Motor neuron (in vitro differentiated cells): ENCODE measurements at regions not wholly inside any gene's neighbourhood (a gene's known extent, or its start where the extent isn't known, plus 50 kb on each side); places are given as distances from the start of the nearest gene placed in this dataset.
"Not testable (repeated sequence)": the region's sequence is repeated elsewhere in the genome, so short reads cannot be mapped to it uniquely, and the experiment has no call there.

Experiments used
- ATAC-seq, 8 experiments: fragments of 200-7000 bp; cut with Tn5 transposase; replicated peaks in 6 of 8; 2 replicates each; pipeline ENCODE4 v1.8.0; 2021; ENCODE audit warnings: mild to moderate bottlenecking in 8 of 8, moderate library complexity in 8 of 8
- H3K27ac ChIP-seq, 2 donors: fragments of 250-450 bp; sonication (Bioruptor Pico); 2 replicates each; pipeline ENCODE4 v1.9.0; 2021; ENCODE audit warnings: antibody characterized with exemption in 2 of 2, mild to moderate bottlenecking in 2 of 2, moderate library complexity in 1 of 2
- H3K4me1 ChIP-seq, 2 donors: fragments of 250-450 bp; sonication (Bioruptor Pico); replicated peaks in 1 of 2; 2 replicates each; pipeline ENCODE4 v1.6.1; 2021; ENCODE audit warnings: antibody characterized with exemption in 2 of 2, mild to moderate bottlenecking in 2 of 2, moderate library complexity in 1 of 2
- H3K4me3 ChIP-seq, 5 donors: fragments of 250-450 bp; sonication (Bioruptor Pico); 2 replicates each; pipeline ENCODE4 v1.9.0; 2021; ENCODE audit warnings: antibody characterized with exemption in 5 of 5, mild to moderate bottlenecking in 5 of 5, moderate library complexity in 4 of 5
- WGBS, 10 experiments: fragments of 450-650 bp; shearing (Covaris generic); methylation state at CpG; one replicate each; pipeline ENCODE4 v1.0.0; 2022; 5-methylcytosine and 5-hydroxymethylcytosine counted together
- in situ Hi-C, 9 experiments: fragments of 400-800 bp; cut with MboI; loops; one replicate each; pipeline ENCODE4 v1.15.0; 2021; ENCODE audit warnings: low sequenced_read_pairs in 9 of 9, low pct_unique_long_range_greater_than_20kb in 2 of 9; ENCODE audit not compliant: unreplicated experiment in 9 of 9

- H3K4me3 ChIP-seq, H3K4me1 ChIP-seq, ATAC-seq, in situ Hi-C loops, H3K27ac ChIP-seq: not testable (repeated sequence)
- 13 to 100% (median 40%) methylated on average over 1 to 2 of the region's 6 CpGs; no CpG with 5 or more reads in 7 of the 10 experiments for WGBS, 10 experiments
Measured at GRCh38 chr4:130767384-130767783, 1671.4 kb downstream of the C4orf33 start.

GRCh38 chr4:130772966-130773365 lies 1677.0 kb downstream of the C4orf33 start:
- H3K27ac ChIP-seq, in situ Hi-C loops, H3K4me3 ChIP-seq, H3K4me1 ChIP-seq, ATAC-seq: not testable (repeated sequence)
- WGBS, 10 experiments = 45 to 100% (median 83%) methylated on average over 1 to 3 of the region's 3 CpGs; no CpG with 5 or more reads in 6 of the 10 experiments

GRCh38 chr4:130808492-130808891 lies 1712.5 kb downstream of the C4orf33 start:
- whole genome bisulfite sequencing, 10 experiments = 0 to 100% (median 86%) methylated on average over 1 to 3 of the region's 3 CpGs
- in situ Hi-C loops = no loop called here
- Histone ChIP-seq H3K27ac (no peak overlapping the region), H3K4me3 (no peak overlapping the region), H3K4me1 (no peaks in the 10 kb centered on the region)
- peak in 1 of 8 experiments; percentile 73 for ATAC-seq

- Histone ChIP-seq H3K4me3 (no peak overlapping the region), H3K27ac (no peak overlapping the region), H3K4me1 (no peaks in the 10 kb centered on the region)
- ATAC-seq = no peak
- WGBS, 10 experiments = 0 to 100% (median 24%) methylated on average over 1 to 2 of the region's 2 CpGs; no CpG with 5 or more reads in 1 of the 10 experiments
- in situ Hi-C loops = no loop called here
Measured at GRCh38 chr4:130812117-130812765, 1716.3 kb downstream of the C4orf33 start.

GRCh38 chr4:130814896-130815295 lies 1718.9 kb downstream of the C4orf33 start:
- no peak for ATAC-seq
- Histone ChIP-seq H3K4me3 (no peak overlapping the region), H3K27ac (no peak overlapping the region), H3K4me1 (no peaks in the 10 kb centered on the region)
- in situ Hi-C loops = no loop called here

GRCh38 chr4:130820448-130820847 lies 1724.5 kb downstream of the C4orf33 start:
- ATAC-seq = no peak
- WGBS, 10 experiments = 0 to 100% (median 10%) methylated on average over 1 of the region's 1 CpG; no CpG with 5 or more reads in 3 of the 10 experiments
- in situ Hi-C loops = no loop called here

GRCh38 chr4:130825284-130825683 lies 1729.3 kb downstream of the C4orf33 start:
- Histone ChIP-seq H3K4me1 (no peaks in the 10 kb centered on the region), H3K27ac (no peak overlapping the region), H3K4me3 (no peak overlapping the region)
- 0 to 100% (median 71%) methylated on average over 1 to 2 of the region's 2 CpGs; no CpG with 5 or more reads in 2 of the 10 experiments for WGBS, 10 experiments
- in situ Hi-C loops = no loop called here
- ATAC-seq = no peak

More at GRCh38 chr4:130820448-130820847, 1724.5 kb downstream of the C4orf33 start:
- Histone ChIP-seq H3K4me1 (no peaks in the 10 kb centered on the region), H3K4me3 (no peak overlapping the region), H3K27ac (no peak overlapping the region)

- WGBS, 10 experiments = 8 to 86% (median 80%) methylated on average over 1 to 5 of the region's 5 CpGs; no CpG with 5 or more reads in 3 of the 10 experiments
Measured at GRCh38 chr4:130850019-130850524, 1754.1 kb downstream of the C4orf33 start.

GRCh38 chr4:130851107-130851506 lies 1755.2 kb downstream of the C4orf33 start:
- in situ Hi-C loops = no loop called here
- Histone ChIP-seq H3K4me3 (no peak overlapping the region), H3K27ac (no peak overlapping the region), H3K4me1 (no peaks in the 10 kb centered on the region)
- WGBS, 10 experiments = 0 to 93% (median 74%) methylated on average over 1 to 2 of the region's 2 CpGs; no CpG with 5 or more reads in 2 of the 10 experiments
- no peak for ATAC-seq

More at GRCh38 chr4:130850019-130850524, 1754.1 kb downstream of the C4orf33 start:
- Histone ChIP-seq H3K4me3 (no peak overlapping the region), H3K4me1 (no peaks in the 10 kb centered on the region), H3K27ac (no peak overlapping the region)
- peak in 1 of 8 experiments; percentile 62 for ATAC-seq
- in situ Hi-C loops = no loop called here

- no peak for ATAC-seq
- WGBS, 10 experiments = 0 to 100% (median 92%) methylated on average over 1 to 3 of the region's 3 CpGs; no CpG with 5 or more reads in 3 of the 10 experiments
- Histone ChIP-seq H3K4me1 (no peaks in the 10 kb centered on the region), H3K4me3 (no peak overlapping the region), H3K27ac (no peak overlapping the region)
- in situ Hi-C loops = no loop called here
Measured at GRCh38 chr4:130851932-130852331, 1756.0 kb downstream of the C4orf33 start.

- no peak overlapping the region for H3K27ac ChIP-seq
- 0 to 80% (median 48%) methylated on average over 1 to 3 of the region's 3 CpGs; no CpG with 5 or more reads in 4 of the 10 experiments for WGBS, 10 experiments
- no peaks in the 10 kb centered on the region for H3K4me1 ChIP-seq
- ATAC-seq = peak in 3 of 8 experiments; percentile 18 to 91 (median 59)
- H3K4me3 ChIP-seq = no peak overlapping the region
- in situ Hi-C loops = no loop called here
Measured at GRCh38 chr4:130855533-130855932, 1759.6 kb downstream of the C4orf33 start.

GRCh38 chr4:130859991-130860390 lies 1764.0 kb downstream of the C4orf33 start:
- Histone ChIP-seq H3K27ac (no peak overlapping the region), H3K4me3 (no peak overlapping the region), H3K4me1 (no peaks in the 10 kb centered on the region)
- in situ Hi-C loops = no loop called here
- WGBS, 10 experiments = 0 to 100% (median 60%) methylated on average over 1 to 3 of the region's 3 CpGs; no CpG with 5 or more reads in 2 of the 10 experiments
- ATAC-seq = no peak

- in situ Hi-C loops = no loop called here
Measured at GRCh38 chr4:130896920-130897319, 1801.0 kb downstream of the C4orf33 start.

GRCh38 chr4:130901321-130901720 lies 1805.4 kb downstream of the C4orf33 start:
- ATAC-seq = no peak
- Histone ChIP-seq H3K4me1 (no peaks in the 10 kb centered on the region), H3K4me3 (no peak overlapping the region), H3K27ac (no peak overlapping the region)
- in situ Hi-C loops = no loop called here
- WGBS, 10 experiments = 0 to 100% (median 84%) methylated on average over 1 to 5 of the region's 5 CpGs

More at GRCh38 chr4:130896920-130897319, 1801.0 kb downstream of the C4orf33 start:
- Histone ChIP-seq H3K4me1 (no peaks in the 10 kb centered on the region), H3K27ac (no peak overlapping the region), H3K4me3 (no peak overlapping the region)
- ATAC-seq = no peak
